HG02759 (cell line): ENCODE measurements at regions not wholly inside any gene's neighbourhood (a gene's known extent, or its start where the extent isn't known, plus 50 kb on each side); places are given as distances from the start of the nearest gene placed in this dataset.

ENCODE experiments used
- ATAC-seq: cut with Tn5 transposase; IDR thresholded peaks from one replicate; pipeline ENCODE4 v1.9.1; 2021; ENCODE audit warnings: mild to moderate bottlenecking, moderate library complexity; ENCODE audit not compliant: unreplicated experiment

DNA sequence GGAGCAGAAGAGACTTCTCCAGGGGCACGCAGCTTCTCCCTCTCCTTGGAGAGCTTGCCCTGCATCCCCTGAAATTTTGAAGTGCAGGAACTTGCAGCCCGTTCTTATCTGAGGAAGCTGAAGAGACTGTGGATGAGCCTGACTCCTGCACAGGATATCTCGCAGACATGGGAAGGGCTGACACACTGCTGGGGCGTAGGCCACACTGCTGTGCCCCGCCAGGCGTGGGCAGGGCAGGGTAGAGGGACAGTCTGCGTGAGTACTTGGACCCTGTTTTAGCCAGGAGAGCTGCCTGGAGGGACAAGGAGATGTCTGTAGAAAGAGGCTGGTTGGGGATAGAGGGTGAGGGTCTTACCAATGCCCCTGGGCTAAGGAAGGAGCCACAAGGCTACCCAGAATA, 353.7 kb upstream of the NBEA start:
- no peak for ATAC-seq

DNA sequence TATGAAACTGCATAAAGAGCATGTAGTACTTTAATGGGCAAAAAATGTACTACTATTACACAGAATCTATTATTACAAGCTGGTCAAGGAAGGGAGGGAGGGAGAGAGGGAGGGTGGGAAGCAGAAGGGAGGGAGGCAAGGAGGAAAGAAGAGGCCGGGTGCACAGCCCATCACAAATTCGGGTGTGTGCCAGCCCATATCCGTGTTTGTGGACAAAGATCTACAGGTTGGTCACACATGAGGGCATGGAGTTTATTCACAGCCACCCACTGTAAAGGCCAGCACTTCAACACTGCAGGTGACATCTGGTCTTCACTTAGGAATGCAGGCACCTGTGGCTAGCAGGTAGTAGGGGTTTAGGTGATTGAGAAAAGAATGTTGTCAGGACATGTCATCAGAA, 352.5 kb upstream of the NBEA start:
- no peak for ATAC-seq

DNA sequence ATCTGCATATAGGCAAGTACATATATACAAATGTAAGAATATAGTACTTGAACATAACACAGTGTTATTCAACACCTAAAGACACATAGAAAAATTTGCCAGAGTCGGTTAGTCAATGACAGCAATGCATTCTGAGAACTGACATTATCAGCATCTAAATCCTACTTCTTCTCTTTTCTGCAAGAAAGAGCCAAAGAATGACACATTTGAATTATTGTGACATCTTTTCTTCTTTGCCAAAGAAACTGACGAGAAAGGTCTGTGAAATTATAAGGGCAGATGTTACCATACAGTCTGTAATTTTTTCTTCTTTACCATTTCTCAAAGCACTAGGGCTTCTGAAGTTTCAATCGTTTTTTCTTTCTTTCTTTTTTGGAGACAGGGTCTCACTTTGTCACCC, 350.9 kb upstream of the NBEA start:
- no peak for ATAC-seq

DNA sequence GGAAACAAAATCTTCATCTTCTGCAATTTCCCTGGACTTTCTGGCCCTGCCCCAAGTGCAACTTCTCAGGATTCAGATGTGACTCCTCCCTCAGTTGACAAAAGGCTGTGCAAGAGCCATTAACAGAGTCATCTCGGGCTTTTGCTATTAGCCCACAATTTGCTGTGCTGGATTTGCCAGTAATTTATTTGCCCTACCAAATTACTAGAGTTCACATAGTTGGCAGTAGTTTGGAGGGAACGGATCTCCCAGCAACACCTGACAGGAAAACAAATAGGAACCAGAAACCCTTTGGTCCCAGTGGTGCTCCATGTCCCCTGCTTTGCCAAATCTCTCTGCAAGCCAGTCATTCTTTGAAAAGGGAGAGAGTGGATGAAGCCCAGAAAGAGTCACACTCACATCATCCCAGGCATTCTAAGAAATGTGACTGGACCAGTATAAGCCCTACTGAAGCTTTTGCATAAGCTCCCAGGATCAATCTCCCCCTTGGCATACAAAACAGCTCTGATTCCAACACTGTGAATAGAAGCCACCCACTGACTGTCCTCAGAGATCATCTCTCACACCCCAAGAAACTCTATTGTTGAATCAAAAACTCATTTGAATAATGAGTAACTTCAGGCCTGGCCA, 350.1 kb upstream of the NBEA start:
- no peak for ATAC-seq

DNA sequence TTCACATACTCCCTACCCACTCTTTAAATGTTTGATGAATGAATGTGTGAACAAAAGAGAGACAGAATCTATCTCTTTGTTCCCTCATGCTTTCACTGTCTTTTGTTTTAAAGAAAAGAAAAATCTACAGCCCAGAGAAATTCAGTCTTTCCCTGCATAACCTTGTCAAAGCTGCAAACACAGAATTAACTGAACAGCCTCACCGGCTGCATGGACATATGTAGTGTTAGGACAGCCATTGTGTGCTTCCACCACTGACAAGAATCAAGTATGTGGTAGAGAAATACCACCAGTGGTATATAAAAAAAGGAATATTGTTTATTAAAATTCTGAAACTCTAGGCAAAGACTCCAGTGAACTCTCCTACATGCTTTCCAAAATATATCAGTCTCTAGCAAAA, 348.4 kb upstream of the NBEA start:
- no peak for ATAC-seq

DNA sequence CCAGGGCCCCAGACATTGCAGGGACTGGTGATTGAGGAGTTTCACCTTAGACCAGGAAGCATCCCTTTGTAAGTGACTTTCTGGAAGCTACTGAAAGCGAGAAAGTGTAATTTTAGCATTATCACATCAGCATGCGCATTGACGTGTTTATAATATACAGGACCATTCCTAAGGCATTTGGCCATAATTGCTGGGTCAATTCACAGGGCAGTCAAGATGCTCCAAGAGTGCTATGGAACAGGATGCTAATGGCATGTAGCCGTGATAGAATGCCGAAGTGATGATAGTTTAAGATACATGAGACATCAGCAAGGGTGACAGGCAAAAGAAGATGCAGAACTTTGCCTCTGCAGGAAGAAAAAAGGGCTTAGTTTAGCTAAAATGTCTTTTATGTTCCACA, 347.6 kb upstream of the NBEA start:
- ATAC-seq = no peak

DNA sequence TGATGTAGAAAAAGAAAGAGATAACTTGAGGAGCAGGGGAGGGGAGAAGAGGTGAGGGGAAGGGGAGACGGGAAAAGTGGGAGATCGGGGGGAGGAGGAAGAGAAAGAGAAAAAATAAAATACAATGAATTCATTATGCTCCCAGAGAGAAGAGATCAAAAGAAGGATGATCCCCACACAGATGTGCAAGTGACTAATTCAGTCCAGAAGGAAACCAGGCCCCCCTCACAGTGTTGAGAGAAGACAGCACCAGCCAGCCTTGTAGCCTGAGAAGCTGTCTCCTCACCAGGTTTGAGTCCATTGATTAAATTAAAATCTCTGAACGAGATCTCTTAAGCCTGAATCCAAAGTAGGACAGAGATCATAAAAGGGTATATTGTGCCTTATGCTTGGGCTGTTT, 333.7 kb upstream of the NBEA start:
- ATAC-seq = no peak

DNA sequence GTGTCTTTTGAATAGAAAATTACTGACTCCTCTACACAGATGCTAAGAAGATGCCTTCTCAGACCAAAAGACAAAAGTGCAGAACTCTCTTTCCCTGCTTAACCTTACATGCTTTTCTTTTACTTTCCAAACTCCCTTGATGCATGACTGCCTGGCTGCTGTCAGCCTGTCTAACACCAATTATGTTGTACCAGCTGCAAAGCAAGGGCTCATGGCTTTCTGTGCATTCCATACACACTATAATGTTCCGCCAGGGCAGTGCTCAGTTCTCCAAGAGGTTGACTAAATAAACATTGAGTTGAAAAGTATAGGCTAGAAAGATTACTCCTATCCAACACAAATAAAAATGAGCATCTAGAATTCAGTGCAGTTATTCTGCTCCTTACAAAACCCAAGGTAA, 330.4 kb upstream of the NBEA start:
- ATAC-seq = no peak

GRCh38 chr13:34617473-34618083, 324.5 kb upstream of the NBEA start:
- no peak for ATAC-seq

DNA sequence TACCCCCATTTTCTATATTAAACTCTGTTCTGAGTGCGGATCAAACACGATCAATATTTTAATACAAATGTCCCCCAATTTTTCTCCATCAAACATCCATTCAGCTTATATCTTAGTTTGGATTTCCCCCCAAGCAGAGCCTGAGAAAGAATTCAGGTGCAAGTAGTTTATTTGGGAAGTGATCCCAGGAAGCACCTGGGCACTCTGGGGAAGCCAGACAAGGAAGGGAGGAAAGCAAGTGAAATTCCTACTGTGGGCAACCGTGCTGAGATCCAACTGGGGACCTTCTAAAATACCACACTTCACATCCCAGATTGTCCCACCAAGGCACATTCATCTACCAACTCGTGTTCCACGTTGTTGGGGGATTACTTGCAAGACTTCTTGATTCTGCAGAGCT, 323.4 kb upstream of the NBEA start:
- no peak for ATAC-seq

- no peak for ATAC-seq
These were observed 322.7 kb upstream of the NBEA start for GRCh38 chr13:34619326-34619725.

DNA sequence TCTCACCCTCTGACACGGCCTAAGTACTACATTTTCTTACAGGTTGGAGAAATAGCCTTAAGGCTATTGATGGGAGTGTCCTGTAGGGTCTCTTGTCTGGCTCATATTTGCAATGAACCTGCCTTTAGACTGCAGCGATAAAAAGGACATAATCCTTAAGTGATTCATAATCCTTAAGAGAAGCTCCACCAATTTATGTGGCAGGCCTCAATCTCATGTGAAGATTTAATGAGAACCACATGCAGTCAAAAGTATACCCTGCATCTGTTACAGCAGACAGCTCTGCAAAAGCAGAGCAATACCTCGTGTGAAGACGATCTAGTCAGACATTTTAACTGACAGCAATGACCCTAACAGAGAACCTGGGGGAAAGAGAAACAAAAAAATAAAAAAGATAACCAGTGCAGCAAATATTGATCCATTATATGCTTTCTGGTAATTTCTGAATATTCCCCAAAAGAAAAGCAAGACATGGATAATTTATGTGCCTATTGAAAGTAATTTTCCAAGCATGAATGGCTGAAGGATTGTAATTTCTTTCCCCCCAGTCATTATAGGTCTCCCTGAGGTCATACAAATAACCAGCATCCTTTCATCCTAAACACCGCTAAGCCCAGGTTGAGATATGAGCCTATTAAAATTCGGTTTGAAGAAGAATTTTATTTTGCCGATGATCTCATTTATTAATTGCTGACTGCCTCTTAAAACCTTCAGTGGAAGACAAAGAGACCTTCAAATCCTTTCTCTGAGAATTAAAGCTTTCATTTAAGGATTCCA, 321.8 kb upstream of the NBEA start:
- ATAC-seq = no peak

- no peak for ATAC-seq
These were observed 321.2 kb upstream of the NBEA start for GRCh38 chr13:34620862-34621261.

DNA sequence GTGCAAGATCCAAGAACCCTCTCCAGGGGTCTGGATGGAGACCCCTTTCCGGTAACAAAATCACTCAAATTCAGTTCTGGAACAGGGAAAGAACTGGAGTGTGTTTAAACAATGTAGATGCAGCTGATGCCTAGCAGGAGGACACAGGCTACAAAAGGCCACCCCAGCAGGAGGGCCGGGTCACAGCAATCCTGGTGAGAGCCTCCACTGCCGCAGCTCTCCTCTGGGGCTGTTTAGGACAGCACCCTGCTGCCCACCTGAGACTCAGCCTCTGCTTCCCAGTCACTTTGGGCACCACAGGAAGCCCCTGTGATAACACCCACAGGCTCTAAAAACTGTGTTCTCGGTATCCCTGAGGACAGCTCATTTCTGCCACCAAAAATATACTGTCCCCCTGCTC, 318.7 kb upstream of the NBEA start:
- ATAC-seq = no peak

- no peak for ATAC-seq
These were observed 314.4 kb upstream of the NBEA start for GRCh38 chr13:34627509-34628208.

DNA sequence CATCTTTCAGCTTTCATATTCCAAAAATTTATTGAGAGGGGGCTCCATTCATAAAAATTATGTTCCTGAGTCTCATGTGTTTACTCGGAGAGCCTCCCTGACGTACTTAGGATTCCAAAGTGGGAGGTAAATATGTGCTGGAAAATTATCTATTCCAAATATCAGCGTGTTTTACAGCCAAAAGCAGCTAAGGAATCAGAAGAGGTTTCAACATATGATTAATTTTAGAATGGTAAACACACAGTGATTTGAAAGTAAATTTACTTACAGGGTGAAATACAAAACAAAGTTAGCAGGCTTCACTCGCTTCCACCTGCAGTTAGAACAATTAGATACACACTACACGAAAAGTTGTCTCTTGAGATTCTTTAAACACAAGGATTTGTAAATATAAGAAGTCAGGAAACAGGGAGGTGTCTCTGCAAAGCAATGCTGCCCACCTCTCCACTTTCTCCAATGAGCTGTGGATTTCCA, 313.8 kb upstream of the NBEA start:
- ATAC-seq = no peak

DNA sequence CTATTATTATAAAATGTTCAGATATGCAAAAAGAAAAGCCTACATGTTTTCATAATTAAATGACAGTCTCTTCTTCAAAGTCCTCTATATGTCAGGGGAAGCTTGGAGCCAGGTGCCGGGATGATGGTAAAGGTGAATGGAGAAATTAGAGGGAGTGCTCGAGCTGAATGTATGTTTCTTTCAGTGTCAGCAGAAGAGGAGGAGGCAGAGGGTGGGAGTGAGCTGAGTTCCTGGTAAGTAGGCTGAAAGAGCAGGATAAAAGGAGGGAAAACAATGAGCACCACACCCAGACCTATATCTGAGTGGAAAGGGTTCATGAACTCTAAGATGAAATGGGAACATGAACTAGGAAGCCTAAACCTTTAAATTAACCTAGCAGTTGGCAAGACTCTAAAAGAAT, 307.6 kb upstream of the NBEA start:
- no peak for ATAC-seq

DNA sequence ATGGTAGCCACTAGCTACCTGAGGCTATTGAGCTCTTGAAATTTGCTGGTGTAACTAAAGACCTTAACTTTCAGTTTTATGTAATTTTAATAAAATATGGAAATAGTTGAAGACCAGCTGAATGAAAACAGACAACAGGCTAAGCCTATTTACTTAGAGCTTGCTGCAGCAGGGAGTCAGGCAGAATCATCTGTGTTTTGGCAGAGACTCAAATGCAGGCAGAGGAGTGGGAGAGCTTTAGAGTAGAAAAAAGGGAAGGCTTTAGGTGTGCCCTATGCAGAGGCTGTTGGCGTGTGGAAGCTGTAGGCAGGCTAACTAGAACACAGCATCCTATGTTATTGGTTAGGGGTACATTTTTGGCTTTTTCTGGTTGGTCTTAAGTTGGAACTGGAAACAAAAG, 304.9 kb upstream of the NBEA start:
- ATAC-seq = no peak

DNA sequence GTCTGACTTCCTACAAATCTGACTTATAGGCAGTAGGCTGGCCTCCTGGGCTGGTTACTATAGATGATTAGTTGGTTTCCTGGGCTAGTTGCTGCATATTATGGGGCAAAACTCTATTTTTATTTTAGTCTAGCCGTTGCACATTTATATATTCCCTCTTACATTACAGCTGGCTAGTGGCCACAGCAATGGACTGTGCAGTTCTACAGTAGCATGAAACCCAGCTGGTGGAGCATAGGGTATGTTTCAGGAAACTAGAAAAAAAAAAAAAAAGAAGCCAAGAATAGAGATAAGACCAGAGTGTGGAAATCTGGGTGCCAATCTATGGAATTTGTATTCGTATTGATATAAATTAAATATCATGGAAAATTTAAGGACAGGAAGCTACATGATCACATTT, 304.4 kb upstream of the NBEA start:
- ATAC-seq = no peak

- ATAC-seq = no peak
These were observed 303.2 kb upstream of the NBEA start for GRCh38 chr13:34638897-34639296.

DNA sequence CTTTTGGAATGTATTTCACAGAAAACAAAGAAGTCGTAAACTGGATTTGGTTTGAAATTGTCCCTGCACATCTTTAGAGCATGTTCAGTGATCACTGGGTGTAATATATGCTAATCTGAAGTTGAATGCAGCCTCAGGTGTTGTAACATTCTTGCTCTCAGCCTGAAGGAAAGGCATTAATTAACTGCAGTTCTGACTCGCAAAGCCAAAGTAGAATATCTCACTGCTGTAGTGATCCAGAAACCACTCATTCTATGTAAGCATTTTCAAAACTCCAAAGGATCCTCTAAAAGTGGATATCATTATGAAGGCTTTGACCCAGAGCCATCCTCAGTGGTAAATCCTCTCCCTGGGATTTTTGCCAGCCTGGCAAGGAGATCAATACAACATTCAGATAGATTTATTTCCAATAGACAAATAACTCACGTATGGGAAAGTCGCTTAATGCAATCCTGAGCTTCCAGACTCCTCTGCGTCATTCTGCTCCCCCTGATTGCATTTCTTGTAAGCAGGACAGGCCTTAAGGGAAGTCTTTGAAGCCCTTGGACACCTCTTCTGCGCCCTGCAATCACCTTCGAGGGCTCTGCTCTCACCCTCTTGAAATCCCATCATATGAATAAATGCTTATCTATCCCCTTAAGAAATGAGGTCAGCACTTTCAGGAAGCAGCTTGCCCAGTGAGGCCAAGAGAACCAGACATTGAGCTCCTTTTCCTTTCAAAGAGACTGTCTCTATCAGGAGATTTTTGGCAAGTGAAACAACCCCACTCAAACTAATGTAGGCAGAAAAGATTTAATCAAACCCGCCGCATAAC, 301.7 kb upstream of the NBEA start:
- no peak for ATAC-seq
